GM12892 (cell line): ENCODE measurements at regions not wholly inside any gene's neighbourhood (a gene's known extent, or its start where the extent isn't known, plus 50 kb on each side); places are given as distances from the start of the nearest gene placed in this dataset.

Experiments used
- POLR2A ChIP-seq: IDR thresholded peaks from 2 replicates; pipeline ENCODE4 v1.6.1; 2011; ENCODE audit warnings: low read depth, low read length, control low read depth
- POLR2AphosphoS5 ChIP-seq: IDR thresholded peaks from 2 replicates; pipeline ENCODE4 v1.6.1; 2011; ENCODE audit warnings: low read depth, low read length, control low read depth

- TF ChIP-seq POLR2AphosphoS5, result no peak
- no peak for TF ChIP-seq POLR2A
Measured at GRCh38 chr21:27769763-27770162, 802.9 kb upstream of the ADAMTS5 start.
